Suprapubic skin (tissue), 4 donors: ENCODE measurements at regions not wholly inside any gene's neighbourhood (a gene's known extent, or its start where the extent isn't known, plus 50 kb on each side); places are given as distances from the start of the nearest gene placed in this dataset.

Experiments used
- DNase-seq, 2 donors: peaks; one replicate each; pipeline ENCODE4 v3.0.0-alpha.2; 2019; ENCODE audit warnings: low spot score in 2 of 2
- H3K27ac ChIP-seq: fragments of 200-600 bp; sonication (generic); one replicate; pipeline ENCODE4 v1.5.1; 2019
- H3K27me3 ChIP-seq: fragments of 200-600 bp; sonication (generic); one replicate; pipeline ENCODE4 v1.5.1; 2019
- H3K36me3 ChIP-seq: fragments of 200-600 bp; sonication (generic); one replicate; pipeline ENCODE4 v1.5.1; 2019
- H3K4me1 ChIP-seq: fragments of 200-600 bp; sonication (generic); one replicate; pipeline ENCODE4 v1.5.1; 2019
- H3K4me3 ChIP-seq: fragments of 200-600 bp; sonication (generic); one replicate; pipeline ENCODE4 v1.5.1; 2019; ENCODE audit warnings: mild to moderate bottlenecking
- H3K9me3 ChIP-seq: fragments of 200-600 bp; sonication (generic); one replicate; pipeline ENCODE4 v1.5.1; 2019
- EP300 ChIP-seq: sonication (generic); formaldehyde crosslinking; IDR thresholded peaks from one replicate; pipeline ENCODE4 v1.6.1; 2017; ENCODE audit warnings: antibody characterized with exemption
- POLR2A ChIP-seq, 2 donors: fragments of 450-650 bp; IDR thresholded peaks; one replicate each; pipeline ENCODE4 v1.6.1; 2017; ENCODE audit warnings: antibody characterized with exemption in 2 of 2, mild to moderate bottlenecking in 2 of 2, moderate library complexity in 2 of 2
- POLR2AphosphoS5 ChIP-seq, 3 donors: sonication (generic); formaldehyde crosslinking; IDR thresholded peaks; one replicate each; pipeline ENCODE4 v1.6.1; 2017; ENCODE audit warnings: antibody characterized with exemption in 3 of 3
- WGBS: methylation state at CpG from one replicate; pipeline ENCODE4 v1.1.5; 2018; 5-methylcytosine and 5-hydroxymethylcytosine counted together
- TF ChIP-seq, protein P1 (sequence below), 2 donors: fragments of 200-600 bp in 1 of 2; fragments of 450-650 bp in 1 of 2; sonication (generic) in 1 of 2; IDR thresholded peaks; one replicate each; pipeline ENCODE4 v1.5.1; 2016 to 2019; ENCODE audit warnings: antibody characterized with exemption in 2 of 2, mild to moderate bottlenecking in 1 of 2, moderate library complexity in 1 of 2

DNA sequence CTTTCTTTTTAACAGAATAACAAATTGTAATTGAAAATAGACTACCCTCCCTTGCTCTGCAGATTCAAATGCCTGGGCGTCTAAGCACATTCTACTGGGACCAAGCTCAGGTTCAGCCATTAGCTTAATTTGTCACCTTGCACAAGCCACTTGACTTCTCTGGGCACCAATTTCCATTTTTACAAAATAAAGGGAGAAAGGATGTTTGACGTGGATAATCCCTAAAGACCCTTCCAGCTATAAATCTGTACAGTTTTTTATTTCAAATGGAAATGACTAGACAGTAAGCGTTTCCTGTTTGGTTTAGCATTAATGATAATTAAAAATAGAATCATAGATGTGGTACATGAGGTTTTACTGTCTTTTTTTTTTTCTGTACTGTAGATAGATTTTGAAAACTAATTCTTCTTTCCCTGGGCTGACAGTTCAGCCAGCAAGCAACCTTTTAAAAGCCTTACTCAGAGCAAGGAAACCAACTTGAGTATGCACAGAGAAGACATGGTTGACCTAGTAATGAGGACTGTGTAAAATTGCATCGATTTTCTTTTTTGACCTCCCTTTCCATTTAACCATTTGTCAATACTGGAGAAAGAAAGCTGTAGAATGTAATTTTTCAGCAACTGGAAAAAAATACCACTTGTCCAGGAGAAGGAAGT is 1329.5 kb upstream of the CDH8 start:
- no peaks in the 10 kb centered on the region for H3K9me3 ChIP-seq

DNA sequence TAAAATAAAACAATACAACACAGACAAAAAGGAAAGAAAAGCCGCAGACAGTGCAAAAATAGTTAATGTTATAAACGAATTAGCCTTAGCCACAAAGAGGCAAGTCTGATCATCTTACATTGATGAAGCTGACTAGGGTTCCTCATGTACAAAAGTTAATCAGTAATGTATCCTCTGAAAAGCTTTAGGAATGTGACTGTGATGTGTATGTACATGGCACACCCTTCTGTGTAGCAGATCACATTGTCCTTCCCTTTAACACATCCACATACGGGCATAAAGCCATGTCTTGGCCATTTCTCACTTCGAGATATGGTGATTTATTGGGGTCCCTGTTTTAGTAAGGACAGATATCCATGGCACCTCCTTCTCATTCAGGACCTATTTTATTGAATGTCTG is 1327.5 kb upstream of the CDH8 start:
- Histone ChIP-seq H3K4me3 (no peak overlapping the region), H3K36me3 (no peaks in the 10 kb centered on the region), H3K4me1 (no peaks in the 10 kb centered on the region), H3K27me3 (no peaks in the 10 kb centered on the region), H3K9me3 (no peaks in the 10 kb centered on the region), H3K27ac (no peak overlapping the region)
- 76% methylated on average over 4 of the region's 4 CpGs for WGBS
- no peak for DNase-seq
- TF ChIP-seq POLR2AphosphoS5 (IDR thresholded peaks at IDR 0.05) (no peak), POLR2A (IDR thresholded peaks at IDR 0.05) (no peak)
- TF ChIP-seq, protein P1, sequence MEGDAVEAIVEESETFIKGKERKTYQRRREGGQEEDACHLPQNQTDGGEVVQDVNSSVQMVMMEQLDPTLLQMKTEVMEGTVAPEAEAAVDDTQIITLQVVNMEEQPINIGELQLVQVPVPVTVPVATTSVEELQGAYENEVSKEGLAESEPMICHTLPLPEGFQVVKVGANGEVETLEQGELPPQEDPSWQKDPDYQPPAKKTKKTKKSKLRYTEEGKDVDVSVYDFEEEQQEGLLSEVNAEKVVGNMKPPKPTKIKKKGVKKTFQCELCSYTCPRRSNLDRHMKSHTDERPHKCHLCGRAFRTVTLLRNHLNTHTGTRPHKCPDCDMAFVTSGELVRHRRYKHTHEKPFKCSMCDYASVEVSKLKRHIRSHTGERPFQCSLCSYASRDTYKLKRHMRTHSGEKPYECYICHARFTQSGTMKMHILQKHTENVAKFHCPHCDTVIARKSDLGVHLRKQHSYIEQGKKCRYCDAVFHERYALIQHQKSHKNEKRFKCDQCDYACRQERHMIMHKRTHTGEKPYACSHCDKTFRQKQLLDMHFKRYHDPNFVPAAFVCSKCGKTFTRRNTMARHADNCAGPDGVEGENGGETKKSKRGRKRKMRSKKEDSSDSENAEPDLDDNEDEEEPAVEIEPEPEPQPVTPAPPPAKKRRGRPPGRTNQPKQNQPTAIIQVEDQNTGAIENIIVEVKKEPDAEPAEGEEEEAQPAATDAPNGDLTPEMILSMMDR (IDR thresholded peaks at IDR 0.05) = no peak

More for the DNA sequence above, 1329.5 kb upstream of the CDH8 start:
- Histone ChIP-seq H3K4me3 (no peak overlapping the region), H3K36me3 (no peaks in the 10 kb centered on the region), H3K27me3 (no peaks in the 10 kb centered on the region), H3K4me1 (no peaks in the 10 kb centered on the region), H3K27ac (no peak overlapping the region)
- 58% methylated on average over 4 of the region's 4 CpGs for WGBS
- TF ChIP-seq POLR2A (IDR thresholded peaks at IDR 0.05) (no peak), EP300 (no peak), POLR2AphosphoS5 (IDR thresholded peaks at IDR 0.05) (no peak)
- TF ChIP-seq, protein P1 (IDR thresholded peaks at IDR 0.05) = no peak
- no peak for DNase-seq

DNA sequence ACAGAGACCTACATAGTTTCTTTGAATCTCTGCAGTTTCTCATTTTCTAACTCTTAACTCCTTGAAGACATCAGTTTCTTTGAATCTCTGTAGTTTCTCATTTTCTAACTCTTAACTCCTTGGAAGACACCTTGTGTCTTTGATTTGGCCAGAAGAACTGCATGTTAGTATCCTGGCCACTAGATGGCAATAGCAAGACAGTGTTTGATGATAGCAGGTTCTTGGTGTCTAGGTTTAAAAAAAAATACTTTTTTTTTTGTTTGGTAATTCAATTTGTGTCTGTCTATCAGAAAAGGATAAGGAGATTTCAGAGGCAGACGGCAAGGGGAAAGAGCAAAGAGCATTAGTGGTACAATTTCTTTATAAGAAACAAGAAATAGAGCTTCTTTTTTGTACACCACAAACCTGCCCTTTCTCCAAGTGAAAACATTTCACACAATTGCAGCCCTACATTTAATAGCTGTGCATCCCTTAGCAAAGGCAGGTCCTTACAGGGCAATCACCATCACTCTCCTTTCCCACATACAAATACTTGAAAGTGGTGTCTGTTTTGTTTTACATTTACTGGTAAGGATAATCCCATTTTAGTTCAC is 1324.9 kb upstream of the CDH8 start:
- Histone ChIP-seq H3K4me3 (no peak overlapping the region), H3K27ac (no peak overlapping the region), H3K36me3 (no peaks in the 10 kb centered on the region), H3K4me1 (no peaks in the 10 kb centered on the region), H3K9me3 (no peaks in the 10 kb centered on the region), H3K27me3 (no peaks in the 10 kb centered on the region)
- TF ChIP-seq, protein P1 (IDR thresholded peaks at IDR 0.05) = peak; percentile 44 to 69
- no peak for TF ChIP-seq EP300
- 0% methylated on average over 1 of the region's 1 CpG for WGBS
- DNase-seq = no peak

DNA sequence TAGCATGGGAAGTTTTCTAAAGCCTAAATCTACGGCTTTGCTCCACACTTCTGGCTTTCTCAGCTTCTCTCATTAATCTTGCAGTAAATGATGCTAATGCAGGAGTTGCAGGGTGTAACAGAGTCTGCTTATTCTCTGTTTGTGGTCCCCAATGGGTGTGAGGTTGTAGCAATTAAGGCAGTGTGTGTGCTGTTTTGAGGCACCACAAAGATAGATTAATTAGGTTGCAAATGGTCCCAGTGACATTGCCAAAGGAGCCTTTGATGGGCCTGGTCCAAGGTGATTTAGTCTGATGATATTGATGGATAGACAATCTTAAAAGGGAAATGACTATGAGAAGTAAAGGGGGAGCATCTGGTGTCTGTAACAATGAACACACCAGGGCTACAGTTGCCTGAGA is 1313.7 kb upstream of the CDH8 start:
- H3K4me1 ChIP-seq = no peaks in the 10 kb centered on the region
- no peaks in the 10 kb centered on the region for H3K36me3 ChIP-seq
- no peaks in the 10 kb centered on the region for H3K9me3 ChIP-seq
- DNase-seq = no peak
- H3K27ac ChIP-seq = no peak overlapping the region
- 79% methylated on average over 1 of the region's 1 CpG for WGBS
- H3K4me3 ChIP-seq = no peak overlapping the region
- TF ChIP-seq POLR2AphosphoS5 (IDR thresholded peaks at IDR 0.05) (no peak), EP300 (no peak), POLR2A (IDR thresholded peaks at IDR 0.05) (no peak)
- TF ChIP-seq, protein P1 (IDR thresholded peaks at IDR 0.05) = no peak
- no peaks in the 10 kb centered on the region for H3K27me3 ChIP-seq

DNA sequence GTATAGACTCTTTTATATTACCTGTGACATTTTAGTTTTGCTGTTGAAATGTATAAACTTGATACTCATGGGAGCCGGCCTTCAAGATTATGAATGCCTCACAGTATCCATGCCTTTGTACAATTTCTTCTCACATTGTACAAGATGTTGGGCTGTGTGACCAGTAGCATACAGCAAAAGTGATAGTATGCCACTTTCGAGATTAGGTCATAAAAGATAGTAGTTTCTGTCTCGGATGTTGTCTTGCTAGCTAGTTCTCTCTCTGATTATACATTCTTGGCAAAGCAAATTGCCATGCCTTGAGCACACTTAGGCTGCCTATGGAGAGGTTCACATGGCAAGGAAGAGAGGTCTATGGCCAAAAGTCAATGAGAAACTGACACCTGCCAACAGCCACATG is 1309.8 kb upstream of the CDH8 start:
- H3K27ac ChIP-seq = no peak overlapping the region
- 84% methylated on average over 3 of the region's 3 CpGs for WGBS
- H3K4me3 ChIP-seq = no peak overlapping the region
- H3K36me3 ChIP-seq = no peaks in the 10 kb centered on the region
- no peaks in the 10 kb centered on the region for H3K4me1 ChIP-seq
- no peaks in the 10 kb centered on the region for H3K27me3 ChIP-seq
- no peaks in the 10 kb centered on the region for H3K9me3 ChIP-seq
- TF ChIP-seq, protein P1 (IDR thresholded peaks at IDR 0.05) = no peak
- TF ChIP-seq POLR2A (IDR thresholded peaks at IDR 0.05) (no peak), POLR2AphosphoS5 (IDR thresholded peaks at IDR 0.05) (no peak), EP300 (no peak)
- DNase-seq = no peak
